Retina (tissue), 1 donor: ENCODE measurements at regions not wholly inside any gene's neighbourhood (a gene's known extent, or its start where the extent isn't known, plus 50 kb on each side); places are given as distances from the start of the nearest gene placed in this dataset.
A peak's percentile ranks its signal among the peaks of the same experiment; 100 is the strongest.

Experiments
- DNase-seq: peaks from one replicate; pipeline ENCODE4 v3.0.0-alpha.2; 2016

DNA sequence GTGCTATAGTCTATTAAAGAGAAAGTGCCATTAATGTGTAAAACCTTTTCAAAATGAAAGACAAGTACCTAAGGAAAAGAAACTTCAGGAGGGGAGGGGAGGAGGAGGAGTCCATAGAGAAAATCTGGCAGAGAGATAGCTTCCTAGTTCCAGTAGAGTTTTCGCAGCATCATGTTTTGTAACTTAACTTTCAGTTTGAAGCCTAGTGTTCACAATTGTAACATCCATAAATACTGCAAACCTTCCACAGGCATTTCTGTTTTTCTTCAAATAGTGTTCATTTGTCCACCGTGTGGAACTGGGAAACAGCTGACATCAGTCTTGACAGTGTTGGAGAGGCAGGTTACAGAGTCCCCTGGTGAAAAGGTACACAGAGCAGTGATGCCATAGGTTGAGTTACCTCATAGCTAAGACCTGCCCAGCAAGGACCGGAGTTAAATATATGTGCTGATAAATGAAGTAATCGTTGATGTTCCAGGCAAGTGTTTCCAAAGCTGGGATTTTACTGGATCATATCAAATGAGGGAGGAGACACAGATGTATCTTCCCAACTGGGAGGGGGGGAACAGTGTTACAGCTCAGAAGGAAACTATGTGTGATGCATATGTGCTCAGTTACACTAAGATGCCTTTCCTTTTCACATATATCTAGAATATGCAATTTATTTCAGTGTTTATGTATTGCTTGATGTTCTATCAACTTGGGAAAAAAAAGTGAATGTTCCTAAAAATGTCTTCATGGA is 369.5 kb upstream of the FAM241A start:
- no peak for DNase-seq

DNA sequence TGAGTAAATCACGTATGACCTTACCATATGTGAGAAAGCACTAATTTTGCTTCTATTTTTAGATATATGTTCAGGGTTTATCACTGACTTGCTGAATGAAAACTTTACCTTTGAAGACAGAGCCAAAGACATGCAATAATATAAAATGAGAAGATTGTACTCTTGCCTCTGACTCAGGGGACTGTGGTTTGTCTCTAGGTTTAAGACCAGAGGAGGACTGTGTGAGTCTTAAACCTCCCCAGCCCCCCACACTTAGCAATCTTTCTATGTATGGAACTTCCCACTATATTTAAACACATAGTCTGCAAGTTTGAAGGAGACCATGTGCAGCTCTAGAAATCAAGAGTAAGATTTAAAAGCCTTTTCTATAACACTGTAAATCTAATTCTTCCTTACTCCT is 368.7 kb upstream of the FAM241A start:
- DNase-seq = no peak

DNA sequence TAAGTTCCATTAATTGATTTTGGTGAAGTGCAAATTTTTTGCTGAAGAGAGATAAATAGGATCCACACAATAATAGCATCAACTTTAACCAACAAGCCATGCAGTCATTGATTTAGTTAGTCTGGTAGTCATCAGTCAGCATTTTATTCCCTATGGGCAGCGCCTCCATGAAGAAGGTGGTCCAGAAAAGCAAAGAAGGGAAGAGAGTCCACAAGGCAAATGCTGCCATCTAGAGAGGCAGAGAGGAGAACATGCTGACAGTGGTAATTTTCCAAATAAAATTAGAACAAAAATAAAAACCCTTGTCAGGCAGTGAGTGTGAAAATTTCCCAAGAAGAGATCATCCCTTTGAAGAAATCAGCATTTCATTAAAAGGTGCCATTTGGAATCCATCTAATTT is 366.7 kb upstream of the FAM241A start:
- no peak for DNase-seq

DNA sequence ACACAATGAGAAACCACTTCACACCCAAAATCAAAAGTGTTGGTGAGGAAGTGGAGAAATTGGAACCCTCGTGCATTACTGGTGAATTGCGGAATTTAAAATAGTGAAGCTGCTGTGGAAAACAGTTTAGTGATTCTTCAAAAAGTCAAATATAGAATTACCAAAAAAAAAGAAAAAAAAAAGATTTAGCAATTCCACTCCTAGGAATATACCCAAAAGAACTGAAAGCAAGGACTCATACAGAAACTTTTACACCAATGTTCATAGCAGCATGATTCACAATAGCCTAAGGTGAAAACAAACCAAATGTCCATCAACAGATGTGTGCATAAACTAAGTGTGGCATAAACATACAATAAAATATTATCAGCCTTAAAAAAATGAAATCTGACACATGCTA is 364.3 kb upstream of the FAM241A start:
- no peak for DNase-seq

DNA sequence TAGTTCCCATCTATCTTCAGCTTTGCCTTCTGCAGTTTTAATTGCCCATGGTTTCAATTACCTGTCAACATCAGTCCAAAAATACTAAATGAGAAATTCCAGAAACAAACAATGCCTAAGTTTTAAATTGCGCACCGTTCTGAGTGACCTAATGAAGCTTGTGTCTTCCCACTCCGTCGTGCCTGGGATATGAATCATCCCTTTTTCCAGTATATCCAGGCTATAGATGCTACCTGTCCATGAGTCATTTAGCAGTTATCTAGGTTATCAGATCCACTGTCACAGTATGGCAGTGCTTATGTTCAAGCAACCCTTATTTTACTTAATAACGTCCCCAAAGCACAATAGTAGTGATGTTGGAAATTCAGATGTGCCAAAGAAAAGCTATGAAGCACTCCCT is 363.6 kb upstream of the FAM241A start:
- DNase-seq = no peak

DNA sequence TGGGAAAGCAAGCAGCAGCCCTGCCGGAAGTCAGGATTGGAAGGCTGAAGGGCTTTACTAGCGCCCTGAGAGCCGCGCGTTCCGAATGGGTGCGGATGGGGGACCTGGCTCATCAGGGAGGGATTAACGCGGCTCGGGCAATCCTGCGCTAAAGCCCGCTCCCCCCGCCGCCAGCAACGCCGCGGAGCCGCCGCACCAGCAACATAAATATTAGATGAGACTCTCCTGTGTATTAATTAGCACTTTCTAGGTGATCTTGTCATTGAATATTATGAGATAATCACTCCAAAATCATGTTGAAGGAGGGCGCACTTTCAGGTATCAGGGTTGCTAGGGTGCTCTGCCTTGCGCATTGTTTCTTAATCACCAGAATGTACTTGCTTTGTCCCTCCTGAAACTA is 357.2 kb upstream of the FAM241A start:
- peak; percentile 60 for DNase-seq

DNA sequence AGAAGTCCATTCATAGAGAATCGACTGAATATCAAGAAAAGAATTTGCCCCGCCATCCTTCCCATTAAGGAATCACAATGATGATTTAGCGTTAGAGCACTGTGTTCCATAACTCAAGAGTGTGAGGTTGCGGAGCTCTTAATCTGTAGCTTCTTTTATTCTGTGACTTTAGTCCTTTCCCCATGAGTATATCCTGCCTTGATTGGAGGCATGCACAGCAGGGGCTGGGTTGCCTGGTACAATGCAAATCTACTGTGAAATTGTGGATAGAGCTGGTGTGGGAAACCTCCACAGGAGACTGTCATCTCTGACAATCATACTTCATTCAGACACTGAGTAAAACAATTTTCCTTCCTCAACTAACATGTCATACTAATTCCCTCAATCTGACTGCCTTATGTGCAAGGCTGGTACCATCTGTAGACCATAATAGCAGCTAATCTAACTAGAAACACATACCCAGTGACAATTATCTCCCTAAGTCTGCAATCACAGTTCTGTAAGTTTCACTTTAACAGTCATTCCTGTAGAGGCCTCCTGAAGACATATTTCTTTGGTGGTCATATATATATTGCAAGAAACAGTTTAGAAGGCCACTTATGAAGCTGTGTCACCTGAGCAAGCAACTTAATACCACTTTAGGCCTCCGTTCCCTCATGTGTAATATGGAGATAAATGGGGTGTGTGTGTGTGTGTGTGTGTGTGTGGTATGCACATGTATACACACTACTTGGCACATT is 355.2 kb upstream of the FAM241A start:
- DNase-seq = no peak

DNA sequence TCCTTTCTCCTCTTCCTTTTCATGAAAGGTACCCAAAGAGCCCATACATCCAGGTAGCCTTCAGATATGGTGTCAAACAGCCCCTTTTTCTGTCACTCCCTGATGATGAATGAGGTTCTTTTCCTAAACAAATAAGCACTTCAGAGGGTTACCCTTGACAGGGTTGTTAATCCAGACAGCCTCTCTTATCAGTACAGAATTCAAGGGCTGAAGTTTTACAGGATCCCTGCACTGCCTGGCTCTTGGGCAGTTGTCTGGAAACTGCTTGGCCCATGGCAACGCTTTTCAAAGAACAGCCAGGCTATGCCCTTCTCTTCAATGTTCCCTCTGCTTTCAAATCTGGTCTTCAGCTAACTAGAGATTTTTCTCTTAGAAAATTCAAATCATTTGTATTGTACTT is 352.6 kb upstream of the FAM241A start:
- no peak for DNase-seq

DNA sequence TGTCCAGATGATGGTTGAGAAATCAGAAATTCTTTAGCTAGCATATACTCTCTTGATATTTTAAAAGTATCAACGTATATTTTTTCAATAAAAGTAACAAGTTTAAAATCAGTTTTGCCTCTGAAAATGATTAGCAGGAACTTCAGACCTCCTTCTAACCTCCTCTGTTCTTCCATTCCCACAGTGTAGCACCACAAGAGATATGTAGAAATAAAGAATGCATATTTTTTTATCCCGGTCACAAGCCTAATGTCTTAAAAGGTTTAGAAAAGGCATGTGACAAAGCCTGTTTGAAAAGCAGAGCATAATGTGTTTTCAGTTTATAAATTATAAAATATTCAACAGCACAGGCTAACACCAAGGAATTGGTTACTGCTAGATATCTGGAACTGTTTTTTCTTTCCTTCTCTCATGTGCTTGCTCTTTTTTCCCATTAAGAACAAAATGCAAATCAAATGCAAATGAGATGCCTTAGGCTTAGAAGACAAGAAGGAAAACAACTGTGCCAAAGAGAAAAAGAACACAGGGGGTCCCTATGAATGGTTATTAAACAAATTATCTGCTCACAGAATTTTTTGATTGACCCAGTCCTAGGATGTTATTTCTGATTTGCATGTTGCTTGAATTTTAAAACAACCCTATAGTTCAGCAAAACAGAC is 351.7 kb upstream of the FAM241A start:
- no peak for DNase-seq

DNA sequence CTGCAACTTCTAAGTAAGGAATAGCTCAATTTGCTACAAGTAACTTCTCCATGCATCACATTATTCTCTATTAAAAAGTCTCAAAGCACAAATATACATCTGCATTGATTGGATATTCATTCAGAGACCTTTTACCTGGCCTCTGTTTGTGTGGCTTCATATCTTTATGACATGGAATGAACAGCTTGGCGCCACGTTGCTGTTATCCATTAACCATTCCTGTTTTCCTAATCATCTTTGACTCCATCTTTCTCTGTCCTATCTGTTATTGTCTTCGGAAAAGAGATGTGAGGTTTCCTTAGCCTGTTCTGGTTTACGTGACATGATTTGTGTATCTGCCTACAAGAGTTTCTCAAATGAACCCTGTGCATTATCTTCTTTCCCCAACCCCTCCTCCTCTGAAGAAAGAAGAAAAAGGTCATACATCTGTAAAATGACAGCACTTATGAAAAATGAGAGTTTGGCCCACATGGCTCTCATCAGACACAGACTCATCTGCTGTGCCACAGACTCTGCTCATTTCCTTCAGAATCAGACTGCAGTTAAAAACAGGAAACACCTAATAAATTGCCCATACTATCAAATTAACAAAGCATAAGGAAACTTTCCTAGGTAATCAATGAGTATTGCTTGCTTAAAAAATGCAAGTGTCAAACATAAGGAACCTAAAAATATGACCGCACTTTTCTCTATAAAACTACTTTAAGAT is 347.6 kb upstream of the FAM241A start:
- no peak for DNase-seq

DNA sequence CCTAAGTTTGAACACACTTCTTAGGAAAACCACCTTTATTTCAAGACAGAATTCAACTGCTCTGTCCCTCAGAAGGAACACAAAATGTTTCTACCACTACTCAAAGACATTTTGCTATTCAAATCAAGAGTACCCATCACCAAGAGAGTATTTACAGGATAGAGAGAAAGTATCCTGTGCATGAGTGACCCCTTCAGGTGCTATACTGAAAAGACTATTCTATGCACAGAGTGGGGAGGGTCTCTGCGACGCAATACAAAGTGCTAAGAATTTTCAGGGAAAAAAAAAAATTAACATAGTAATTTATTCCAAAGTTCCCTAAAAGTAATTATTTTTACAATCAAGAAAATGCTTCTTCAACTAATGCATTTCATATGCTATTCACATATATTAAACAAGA is 346.4 kb upstream of the FAM241A start:
- no peak for DNase-seq

DNA sequence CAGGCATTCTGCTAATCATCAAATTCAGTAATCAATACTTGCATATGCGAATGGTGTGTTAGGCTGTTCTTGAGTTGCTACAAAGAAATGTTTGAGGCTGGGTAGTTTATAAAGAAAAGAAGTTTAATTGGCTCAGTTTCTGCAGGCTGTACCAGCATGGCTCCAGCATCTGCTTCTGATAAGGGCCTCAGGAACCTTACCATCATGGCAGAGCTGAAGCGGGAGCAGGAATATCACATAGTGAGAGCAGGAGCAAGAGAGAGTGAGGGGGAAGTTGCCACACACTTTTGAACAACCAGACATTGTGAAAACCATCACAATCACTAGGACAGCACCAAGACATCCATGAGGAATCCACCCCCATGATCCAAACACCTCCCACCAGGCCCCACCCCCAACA is 344.7 kb upstream of the FAM241A start:
- no peak for DNase-seq

DNA sequence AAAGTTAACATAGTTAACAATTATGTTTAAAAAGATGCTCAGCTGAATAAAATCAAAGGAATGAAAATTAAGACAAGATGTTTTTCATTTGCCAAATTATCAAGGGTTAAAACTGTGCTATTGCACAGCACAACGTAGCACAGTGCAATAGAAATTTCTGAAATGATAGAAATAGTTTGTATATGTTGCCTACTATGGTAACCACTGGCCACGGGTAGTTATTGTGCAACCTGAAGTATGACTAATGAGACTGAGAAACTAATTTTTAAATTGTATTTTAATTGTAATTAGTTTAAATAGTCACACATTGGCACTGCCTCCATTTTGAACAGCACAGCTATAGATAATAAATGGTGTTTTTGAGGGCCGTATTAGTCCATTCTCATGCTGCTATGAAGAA is 343.1 kb upstream of the FAM241A start:
- DNase-seq = no peak

DNA sequence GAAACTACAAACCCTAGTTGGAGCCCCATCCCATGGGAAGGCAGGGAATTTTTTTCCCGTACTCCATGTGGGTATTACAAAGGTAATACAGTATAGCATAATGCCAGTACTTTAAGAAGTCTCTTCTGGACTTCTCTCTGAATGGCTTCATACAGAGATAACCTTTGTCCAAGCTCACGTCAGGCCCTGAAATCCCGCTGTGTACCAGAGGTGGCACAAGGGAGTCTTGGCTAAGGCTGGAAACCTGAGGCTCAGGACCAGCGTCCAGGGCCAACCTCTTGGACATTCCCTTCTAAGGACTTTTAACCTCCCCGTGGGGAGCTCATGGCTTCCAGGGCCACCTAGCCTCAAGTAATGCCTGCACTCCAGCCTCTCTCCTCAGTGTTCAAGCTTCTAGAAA is 338.9 kb upstream of the FAM241A start:
- no peak for DNase-seq

DNA sequence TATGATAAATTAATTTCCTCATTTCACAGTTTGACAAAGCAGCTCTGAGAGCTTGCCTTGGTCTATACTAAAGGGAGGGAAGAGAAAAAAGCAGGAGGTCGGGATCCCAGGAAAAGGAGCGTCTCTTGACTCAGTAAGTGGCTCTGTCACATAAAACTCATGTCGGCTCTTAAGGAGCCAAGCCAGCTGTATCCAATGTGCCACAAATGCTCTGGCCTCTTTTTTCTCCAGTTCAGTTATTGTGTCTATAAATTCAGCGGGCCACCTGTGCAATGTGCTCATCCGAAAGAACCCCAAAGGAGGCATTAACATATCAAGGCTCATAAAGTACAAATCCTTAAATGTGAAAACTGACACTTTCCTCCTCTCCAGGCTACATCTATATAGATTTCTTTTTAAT is 337.7 kb upstream of the FAM241A start:
- no peak for DNase-seq

DNA sequence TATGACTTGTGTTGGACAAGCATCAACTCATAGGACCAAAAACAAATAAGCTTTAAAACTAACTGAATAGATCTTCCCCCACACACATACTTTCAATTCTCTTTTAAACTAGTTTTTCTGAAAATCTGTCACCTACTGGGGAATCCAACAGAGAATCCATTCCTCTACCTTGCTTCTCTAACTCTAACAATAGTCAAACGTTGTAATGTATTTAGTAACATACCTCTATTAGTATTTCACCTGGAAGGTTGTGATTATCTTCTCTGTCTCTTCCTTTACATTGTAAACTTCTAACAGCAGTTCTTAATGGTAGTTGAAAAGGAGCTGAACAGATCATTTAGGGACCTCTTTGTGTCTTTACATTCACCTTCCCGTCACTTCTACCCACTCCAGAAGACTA is 337.1 kb upstream of the FAM241A start:
- no peak for DNase-seq

DNA sequence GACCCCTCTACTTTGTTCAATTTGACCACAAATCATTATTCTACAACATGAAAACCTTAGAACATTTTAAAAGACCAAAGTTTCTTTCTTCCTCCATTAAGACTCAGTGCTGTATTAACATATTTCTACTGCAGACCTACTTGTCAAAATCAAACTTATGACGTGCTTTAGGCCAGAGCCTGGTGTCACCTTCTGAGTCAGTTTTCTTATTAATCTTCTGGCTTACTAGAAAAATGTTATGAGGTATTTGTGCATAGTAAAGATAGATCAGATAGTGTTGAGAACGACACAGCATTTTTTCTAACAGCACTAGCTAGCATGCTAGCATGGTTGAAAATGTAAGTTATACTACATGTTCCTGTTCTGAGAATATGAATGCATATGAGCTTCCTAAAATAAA is 333.6 kb upstream of the FAM241A start:
- no peak for DNase-seq

DNA sequence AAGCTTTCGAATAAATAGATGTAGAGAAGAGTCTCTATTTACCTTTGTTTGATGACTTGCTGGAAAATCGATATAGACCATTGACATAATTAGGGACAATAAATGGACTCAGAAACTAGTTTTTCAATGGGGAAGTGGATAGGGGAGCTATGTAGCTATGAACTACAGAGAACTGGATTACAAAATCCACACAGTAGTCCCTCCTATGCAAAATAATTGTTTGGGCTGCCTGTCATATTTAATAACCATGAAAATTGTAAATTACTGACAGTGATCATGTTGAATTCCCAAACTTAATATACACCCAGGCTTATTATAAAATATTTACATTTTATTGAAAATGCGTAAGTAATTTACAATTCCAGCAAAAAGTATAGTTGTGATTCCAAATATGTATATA is 333.1 kb upstream of the FAM241A start:
- DNase-seq = no peak

DNA sequence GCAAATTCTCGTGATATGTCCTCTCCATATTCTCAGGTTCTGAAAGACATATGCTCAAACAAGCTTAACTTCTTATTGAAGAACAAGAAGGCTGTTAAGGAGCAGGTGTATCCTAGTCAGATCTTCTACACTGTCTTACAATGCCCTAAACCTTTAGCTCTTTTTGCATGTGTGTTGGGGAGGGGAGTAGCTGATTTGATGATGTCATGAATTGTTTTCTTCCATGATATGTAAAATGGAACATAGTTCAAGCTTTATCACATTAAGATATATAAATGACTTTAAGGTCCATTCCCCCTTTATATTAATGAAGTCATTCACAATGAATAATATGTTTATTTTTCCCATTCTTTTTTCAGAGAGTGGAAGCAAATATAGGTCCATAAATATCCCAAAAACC is 332.5 kb upstream of the FAM241A start:
- DNase-seq = no peak

DNA sequence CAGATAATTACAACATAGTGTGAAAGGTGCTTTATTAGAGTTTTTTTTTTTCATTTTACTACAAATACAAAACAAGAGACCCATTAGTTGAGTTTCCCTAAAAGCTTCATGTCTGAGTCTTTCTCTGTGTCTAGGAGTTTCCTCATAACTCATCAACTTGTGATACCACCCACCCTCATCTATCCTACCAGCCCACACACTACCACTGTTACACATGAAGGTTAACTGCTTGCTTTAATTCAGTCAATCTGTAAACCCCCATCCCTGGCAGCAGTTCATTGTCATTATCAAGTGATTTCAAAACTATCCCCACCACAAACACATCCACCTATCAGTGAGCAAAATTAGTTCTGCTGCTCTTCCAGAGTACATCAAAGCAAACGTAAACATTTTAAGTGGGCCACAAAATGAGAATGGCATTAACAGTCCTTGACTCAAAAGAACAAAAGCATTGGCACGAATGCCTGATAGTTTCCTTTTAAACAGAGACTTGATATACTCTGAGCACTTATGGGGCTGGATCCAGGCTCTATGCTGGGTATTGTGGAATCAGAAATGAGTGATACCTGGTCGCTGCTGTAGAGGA is 331.6 kb upstream of the FAM241A start:
- no peak for DNase-seq

DNA sequence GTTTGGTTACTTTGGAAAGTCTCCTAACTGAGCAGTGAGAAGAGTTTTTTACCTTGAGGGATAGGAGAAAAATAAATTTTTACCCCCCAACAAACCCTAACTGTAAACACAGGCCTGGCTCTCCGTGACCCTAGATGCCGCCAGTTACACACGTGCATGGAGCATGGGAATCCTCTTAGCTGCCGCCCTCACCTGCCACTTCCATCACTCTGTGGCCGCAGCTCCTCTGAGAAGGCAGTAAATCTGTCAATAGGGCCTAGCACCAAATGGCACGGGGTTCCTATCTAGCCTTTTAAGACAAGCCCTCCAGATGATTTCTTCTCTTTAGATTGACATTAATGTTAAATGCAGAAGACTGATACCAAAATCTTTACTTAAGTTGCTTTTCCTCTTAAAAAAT is 330.3 kb upstream of the FAM241A start:
- DNase-seq = no peak

DNA sequence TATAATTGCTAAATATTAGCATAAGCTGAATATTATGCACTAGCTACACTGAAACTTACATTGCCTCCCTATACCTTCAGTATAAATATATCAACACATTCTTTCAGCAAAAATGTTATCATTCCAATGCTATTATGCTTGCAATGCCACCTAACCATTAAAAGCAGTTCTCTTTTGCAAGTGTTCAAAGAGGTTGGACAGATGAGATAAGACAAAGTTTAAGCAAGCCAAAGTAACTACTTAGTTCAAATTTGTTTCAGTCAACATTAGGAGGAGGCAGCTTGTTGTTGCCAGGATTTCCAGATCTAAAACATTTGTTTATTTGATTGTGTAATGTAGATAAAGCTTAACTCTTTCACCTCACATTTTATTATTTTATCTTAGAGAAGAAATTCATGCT is 323.9 kb upstream of the FAM241A start:
- no peak for DNase-seq

DNA sequence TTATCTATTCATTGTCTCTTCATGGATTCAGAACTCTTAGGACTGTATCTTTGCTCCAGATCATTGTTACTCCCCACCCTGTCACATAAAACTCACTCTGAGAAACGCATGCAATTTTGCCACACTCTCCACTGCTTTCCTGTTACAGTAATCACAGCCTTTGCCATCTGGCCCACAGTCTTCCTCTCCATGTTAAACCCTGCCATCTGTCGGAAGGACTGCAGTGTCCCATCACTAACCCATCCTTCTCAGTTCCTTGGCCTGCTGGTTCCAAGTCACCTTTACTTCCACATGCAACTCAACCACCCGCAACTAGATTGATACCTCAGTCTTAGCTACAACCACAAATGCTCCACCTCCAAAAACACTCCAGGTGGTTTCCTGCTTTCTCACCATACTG is 308.7 kb upstream of the FAM241A start:
- no peak for DNase-seq
